Sigmoid colon (tissue), 4 donors: ENCODE measurements at regions not wholly inside any gene's neighbourhood (a gene's known extent, or its start where the extent isn't known, plus 50 kb on each side); places are given as distances from the start of the nearest gene placed in this dataset.

Source experiments
- CTCF ChIP-seq, 4 experiments: fragments of 450-650 bp in 3 of 4; fragments of 200-600 bp in 1 of 4; IDR thresholded peaks; one replicate each; pipeline ENCODE4 v1.5.1; 2016 to 2019; ENCODE audit warnings: antibody characterized with exemption in 4 of 4, mild to moderate bottlenecking in 3 of 4, moderate library complexity in 2 of 4
- POLR2AphosphoS5 ChIP-seq, 4 donors: sonication (generic); formaldehyde crosslinking; IDR thresholded peaks; one replicate each; pipeline ENCODE4 v1.6.1; 2017; ENCODE audit warnings: antibody characterized with exemption in 4 of 4

GRCh38 chr3:46096336-46096735 is 69.1 kb upstream of the XCR1 start:
- no peak for TF ChIP-seq CTCF (IDR thresholded peaks at IDR 0.05)
- TF ChIP-seq POLR2AphosphoS5 (IDR thresholded peaks at IDR 0.05): no peak
